AG10803 (cell line): ENCODE measurements at regions not wholly inside any gene's neighbourhood (a gene's known extent, or its start where the extent isn't known, plus 50 kb on each side); places are given as distances from the start of the nearest gene placed in this dataset.

ENCODE experiments used
- DNase-seq: peaks from one replicate; pipeline ENCODE4 v3.0.0; 2010; ENCODE audit warnings: low read depth
- H3K4me3 ChIP-seq: 2 replicates; pipeline ENCODE4 v1.5.1; 2011; ENCODE audit warnings: mild to moderate bottlenecking, low read length, control low read depth
- CTCF ChIP-seq: conservative IDR thresholded peaks from 2 replicates; pipeline ENCODE4 v1.5.1; 2011; ENCODE audit warnings: mild to moderate bottlenecking, low read length, control low read depth, inconsistent platforms

- no peak overlapping the region for H3K4me3 ChIP-seq
- no peak for TF ChIP-seq CTCF
- DNase-seq = no peak
Observed at GRCh38 chr4:122973465-122973864, 51.1 kb upstream of the NUDT6 start.

- DNase-seq = no peak
- H3K4me3 ChIP-seq = no peak overlapping the region
- TF ChIP-seq CTCF = no peak
Observed at GRCh38 chr4:122976111-122976510, 53.7 kb upstream of the NUDT6 start.

- H3K4me3 ChIP-seq = no peak overlapping the region
- no peak for TF ChIP-seq CTCF
- DNase-seq = no peak
Observed at GRCh38 chr4:122977103-122977502, 54.7 kb upstream of the NUDT6 start.

- TF ChIP-seq CTCF = no peak
- H3K4me3 ChIP-seq = no peak overlapping the region
- no peak for DNase-seq
Observed at GRCh38 chr4:122978109-122978508, 55.7 kb upstream of the NUDT6 start.

- H3K4me3 ChIP-seq = no peak overlapping the region
- TF ChIP-seq CTCF = no peak
- DNase-seq = no peak
Observed at GRCh38 chr4:122978789-122979188, 56.4 kb upstream of the NUDT6 start.

- H3K4me3 ChIP-seq = no peak overlapping the region
- DNase-seq = no peak
- TF ChIP-seq CTCF = no peak
Observed at GRCh38 chr4:122980860-122981259, 58.5 kb upstream of the NUDT6 start.

- no peak for DNase-seq
- no peak for TF ChIP-seq CTCF
- H3K4me3 ChIP-seq = no peak overlapping the region
Observed at GRCh38 chr4:122988696-122989095, 66.3 kb upstream of the NUDT6 start.
